Mesothelial cell of epicardium (in vitro differentiated cells): ENCODE measurements at regions not wholly inside any gene's neighbourhood (a gene's known extent, or its start where the extent isn't known, plus 50 kb on each side); places are given as distances from the start of the nearest gene placed in this dataset.
"Not testable (repeated sequence)": the region's sequence is repeated elsewhere in the genome, so short reads cannot be mapped to it uniquely, and the experiment has no call there.

Source experiments
- DNase-seq, 2 experiments: peaks; one replicate each; pipeline ENCODE4 v3.0.0; 2021; ENCODE audit warnings: low spot score in 2 of 2; ENCODE audit not compliant: unreplicated experiment in 2 of 2
- H3K27ac Mint-ChIP-seq: 2 replicates; pipeline ENCODE4 v1.8.0; 2021; ENCODE audit warnings: mixed read lengths
- H3K27me3 Mint-ChIP-seq: 2 replicates; pipeline ENCODE4 v1.8.0; 2021; ENCODE audit warnings: low read depth, mixed read lengths
- H3K36me3 Mint-ChIP-seq: 2 replicates; pipeline ENCODE4 v1.8.0; 2021; ENCODE audit warnings: mixed read lengths
- H3K4me1 Mint-ChIP-seq: 2 replicates; pipeline ENCODE4 v1.8.0; 2021; ENCODE audit warnings: mixed read lengths
- H3K4me3 Mint-ChIP-seq: 2 replicates; pipeline ENCODE4 v1.8.0; 2021; ENCODE audit warnings: mild to moderate bottlenecking, moderate library complexity, mixed read lengths
- H3K9me3 Mint-ChIP-seq: 2 replicates; pipeline ENCODE4 v1.8.0; 2021; ENCODE audit warnings: mixed read lengths
- TF ChIP-seq, protein P1 (sequence below): fragments of 200-600 bp; sonication (generic); IDR thresholded peaks from one replicate; pipeline ENCODE4 v1.5.0; 2021; ENCODE audit warnings: antibody characterized with exemption; ENCODE audit not compliant: unreplicated experiment

DNA sequence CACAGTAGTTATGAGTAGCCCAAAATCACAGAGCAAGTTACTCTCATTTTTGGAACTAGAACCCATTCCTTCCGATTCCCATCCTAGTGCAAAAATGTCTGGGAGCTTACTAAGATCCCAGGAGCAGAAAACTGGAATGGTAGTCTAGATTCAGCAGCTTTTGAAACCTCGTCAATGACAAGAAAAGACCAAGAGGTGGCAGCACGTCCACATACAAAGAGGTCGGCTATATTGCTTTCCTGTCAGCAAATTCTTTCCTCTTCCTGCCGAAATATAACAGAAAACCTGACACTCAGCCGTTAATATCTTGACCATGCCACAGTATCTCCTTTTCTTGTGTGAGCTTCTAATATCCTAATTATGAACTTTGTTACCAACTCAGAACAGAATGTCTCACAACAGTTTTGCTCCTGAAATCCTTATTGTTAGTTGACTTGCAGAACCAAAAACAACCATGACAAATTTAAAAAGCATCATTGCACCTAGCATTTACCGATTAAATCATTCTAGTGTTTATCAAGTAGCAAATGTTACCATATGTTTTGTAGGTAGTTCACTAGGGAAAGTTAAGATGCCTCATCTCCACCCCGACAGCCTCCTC, 92.8 kb upstream of the OR9G4 start:
- no peaks in the 10 kb centered on the region for H3K9me3 Mint-ChIP-seq
- TF ChIP-seq, protein P1, sequence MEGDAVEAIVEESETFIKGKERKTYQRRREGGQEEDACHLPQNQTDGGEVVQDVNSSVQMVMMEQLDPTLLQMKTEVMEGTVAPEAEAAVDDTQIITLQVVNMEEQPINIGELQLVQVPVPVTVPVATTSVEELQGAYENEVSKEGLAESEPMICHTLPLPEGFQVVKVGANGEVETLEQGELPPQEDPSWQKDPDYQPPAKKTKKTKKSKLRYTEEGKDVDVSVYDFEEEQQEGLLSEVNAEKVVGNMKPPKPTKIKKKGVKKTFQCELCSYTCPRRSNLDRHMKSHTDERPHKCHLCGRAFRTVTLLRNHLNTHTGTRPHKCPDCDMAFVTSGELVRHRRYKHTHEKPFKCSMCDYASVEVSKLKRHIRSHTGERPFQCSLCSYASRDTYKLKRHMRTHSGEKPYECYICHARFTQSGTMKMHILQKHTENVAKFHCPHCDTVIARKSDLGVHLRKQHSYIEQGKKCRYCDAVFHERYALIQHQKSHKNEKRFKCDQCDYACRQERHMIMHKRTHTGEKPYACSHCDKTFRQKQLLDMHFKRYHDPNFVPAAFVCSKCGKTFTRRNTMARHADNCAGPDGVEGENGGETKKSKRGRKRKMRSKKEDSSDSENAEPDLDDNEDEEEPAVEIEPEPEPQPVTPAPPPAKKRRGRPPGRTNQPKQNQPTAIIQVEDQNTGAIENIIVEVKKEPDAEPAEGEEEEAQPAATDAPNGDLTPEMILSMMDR: peak; percentile 75
- H3K27me3 Mint-ChIP-seq: peaks cover 18% of the 10 kb centered on the region
- H3K27ac Mint-ChIP-seq: no peak overlapping the region
- no peaks in the 10 kb centered on the region for H3K36me3 Mint-ChIP-seq
- H3K4me1 Mint-ChIP-seq: no peaks in the 10 kb centered on the region
- peak in 1 of 2 experiments; percentile 64 for DNase-seq
- H3K4me3 Mint-ChIP-seq: no peak overlapping the region

DNA sequence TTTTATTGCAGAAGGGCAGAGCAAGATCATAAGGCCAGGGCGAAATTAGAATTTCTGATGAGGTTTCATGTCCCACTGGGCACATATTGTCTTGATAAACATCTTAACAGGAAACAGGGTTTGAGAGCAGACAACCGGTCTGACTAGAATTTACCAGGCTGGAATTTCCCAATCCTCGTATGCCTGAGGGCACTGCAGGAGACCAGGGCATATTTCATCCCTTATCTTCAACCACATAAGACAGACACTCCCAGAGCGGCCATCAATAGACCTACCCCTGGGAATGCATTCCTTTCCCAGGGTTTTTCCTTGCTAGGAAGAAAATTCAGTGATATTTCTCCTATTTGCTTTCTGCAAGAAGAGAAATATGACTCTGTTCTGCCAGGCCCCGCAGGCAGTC, 78.9 kb upstream of the OR9G4 start:
- H3K4me3 Mint-ChIP-seq, H3K27ac Mint-ChIP-seq, H3K27me3 Mint-ChIP-seq, H3K36me3 Mint-ChIP-seq, DNase-seq, H3K4me1 Mint-ChIP-seq: not testable (repeated sequence)
- H3K9me3 Mint-ChIP-seq: peaks cover 47% of the 10 kb centered on the region

DNA sequence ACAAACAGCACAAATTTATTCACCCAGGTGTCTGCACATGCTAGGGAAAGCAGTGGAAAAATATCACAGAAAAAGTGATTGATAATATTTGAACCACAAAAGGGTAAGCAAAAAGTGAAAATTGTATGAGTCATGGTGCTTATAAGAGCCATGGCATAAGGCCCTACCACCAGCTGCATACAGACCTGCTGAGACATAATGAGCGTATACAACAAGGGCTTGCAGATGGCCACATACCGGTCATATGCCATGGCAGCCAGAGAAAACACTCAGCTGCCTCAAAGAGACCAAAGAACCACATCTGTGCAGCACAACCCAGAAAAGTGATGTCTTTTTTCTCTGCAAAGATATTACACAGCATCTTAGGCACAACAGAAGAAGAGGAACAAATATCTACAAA, 71.4 kb upstream of the OR9G4 start:
- TF ChIP-seq, protein P1: no peak
- Mint-ChIP-seq H3K4me3 (no peak overlapping the region), H3K27ac (no peak overlapping the region), H3K27me3 (no peaks in the 10 kb centered on the region), H3K4me1 (peaks cover 3% of the 10 kb centered on the region), H3K9me3 (peaks cover 6% of the 10 kb centered on the region), H3K36me3 (no peaks in the 10 kb centered on the region)
- DNase-seq: no peak

DNA sequence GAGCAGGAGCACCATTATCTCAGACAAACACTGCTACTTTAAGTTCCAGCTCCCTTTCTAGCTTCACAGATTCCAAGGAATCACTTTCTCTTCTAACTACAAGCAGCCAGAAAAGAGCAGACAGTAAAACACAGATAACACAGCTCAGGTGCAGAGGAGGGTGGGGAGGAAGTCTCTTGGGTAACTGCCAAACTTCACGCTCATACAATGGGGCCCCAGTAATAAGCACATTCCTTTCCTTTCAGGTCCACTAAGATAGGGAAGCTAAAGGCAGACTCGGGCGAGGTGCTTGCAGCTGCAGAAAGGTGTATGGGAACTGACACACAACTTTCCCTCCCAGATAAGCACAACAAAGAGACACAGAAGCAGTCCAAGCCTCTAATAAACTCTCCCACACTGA, 69.2 kb upstream of the OR9G4 start:
- Mint-ChIP-seq H3K36me3 (no peaks in the 10 kb centered on the region), H3K4me1 (peaks cover 3% of the 10 kb centered on the region), H3K9me3 (peaks cover 4% of the 10 kb centered on the region), H3K27me3 (no peaks in the 10 kb centered on the region), H3K27ac (no peak overlapping the region), H3K4me3 (no peak overlapping the region)
- TF ChIP-seq, protein P1: no peak
- DNase-seq: no peak

DNA sequence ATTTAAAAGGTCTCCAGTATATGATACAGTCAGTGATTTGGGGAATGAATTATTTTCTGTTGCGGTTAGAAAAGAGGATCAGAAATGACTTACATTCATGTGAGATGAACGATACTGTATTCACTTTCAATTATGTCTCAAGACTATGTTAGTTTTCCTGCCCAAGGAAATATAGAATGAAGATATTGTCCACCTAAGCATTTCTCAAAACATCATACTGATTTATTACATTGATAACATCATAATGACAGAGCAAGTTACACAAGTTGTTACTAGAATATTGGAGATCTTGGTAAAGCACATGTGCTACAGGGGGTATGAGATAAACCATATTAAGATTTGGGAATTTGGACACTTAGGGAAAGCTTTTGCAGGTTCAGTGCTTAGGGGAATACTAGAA, 67.8 kb upstream of the OR9G4 start:
- TF ChIP-seq, protein P1: no peak
- peaks cover 4% of the 10 kb centered on the region for H3K9me3 Mint-ChIP-seq
- no peak overlapping the region for H3K4me3 Mint-ChIP-seq
- H3K4me1 Mint-ChIP-seq: peaks cover 3% of the 10 kb centered on the region
- no peaks in the 10 kb centered on the region for H3K27me3 Mint-ChIP-seq
- H3K36me3 Mint-ChIP-seq: no peaks in the 10 kb centered on the region
- no peak overlapping the region for H3K27ac Mint-ChIP-seq
- no peak for DNase-seq

DNA sequence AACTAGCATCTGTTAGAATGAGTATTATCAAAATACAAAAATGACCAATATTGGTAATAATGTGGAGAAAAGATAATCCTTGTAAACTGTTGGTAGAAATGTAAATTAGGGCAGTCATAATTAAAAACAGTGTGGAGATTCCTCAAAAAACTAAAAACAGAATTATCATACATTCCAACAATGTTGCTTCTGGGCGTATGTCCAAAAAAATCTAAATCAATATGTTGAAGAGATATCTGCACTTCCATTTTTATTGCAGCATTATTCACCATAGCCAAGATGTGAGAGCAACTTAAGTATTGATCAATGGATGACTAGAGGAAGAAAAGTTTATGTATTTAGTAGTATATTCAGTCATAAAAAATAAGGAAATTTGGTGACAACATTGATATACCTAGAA, 59.8 kb upstream of the OR9G4 start:
- DNase-seq: no peak
- Mint-ChIP-seq H3K9me3 (peaks cover 15% of the 10 kb centered on the region), H3K36me3 (no peaks in the 10 kb centered on the region), H3K4me1 (no peaks in the 10 kb centered on the region), H3K27ac (no peak overlapping the region), H3K27me3 (no peaks in the 10 kb centered on the region), H3K4me3 (no peak overlapping the region)
- TF ChIP-seq, protein P1: no peak
